ENCODE measurements at regions not wholly inside any gene's neighbourhood (a gene's known extent, or its start where the extent isn't known, plus 50 kb on each side); places are given as distances from the start of the nearest gene placed in this dataset.

DNA sequence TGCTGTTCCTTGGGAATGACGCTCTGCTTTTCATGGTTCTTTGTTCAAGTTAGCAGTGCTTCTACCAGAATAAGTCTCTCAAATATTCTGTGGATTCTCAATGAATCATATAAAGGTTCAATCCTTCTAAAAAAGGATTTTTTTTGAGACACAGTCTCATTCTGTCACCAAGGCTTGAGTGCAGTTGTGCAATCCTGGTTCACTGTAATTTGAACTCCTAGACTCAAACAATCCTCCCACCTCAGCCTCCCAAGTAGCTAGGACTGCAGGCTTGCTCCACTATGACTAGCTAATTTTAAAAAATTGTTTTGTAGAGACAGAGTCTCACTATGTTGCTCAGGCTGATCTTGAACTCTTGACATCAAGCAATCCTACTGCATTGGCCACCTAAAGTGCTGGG, 64.9 kb upstream of the RELN start:
- TF ChIP-seq, protein P1, sequence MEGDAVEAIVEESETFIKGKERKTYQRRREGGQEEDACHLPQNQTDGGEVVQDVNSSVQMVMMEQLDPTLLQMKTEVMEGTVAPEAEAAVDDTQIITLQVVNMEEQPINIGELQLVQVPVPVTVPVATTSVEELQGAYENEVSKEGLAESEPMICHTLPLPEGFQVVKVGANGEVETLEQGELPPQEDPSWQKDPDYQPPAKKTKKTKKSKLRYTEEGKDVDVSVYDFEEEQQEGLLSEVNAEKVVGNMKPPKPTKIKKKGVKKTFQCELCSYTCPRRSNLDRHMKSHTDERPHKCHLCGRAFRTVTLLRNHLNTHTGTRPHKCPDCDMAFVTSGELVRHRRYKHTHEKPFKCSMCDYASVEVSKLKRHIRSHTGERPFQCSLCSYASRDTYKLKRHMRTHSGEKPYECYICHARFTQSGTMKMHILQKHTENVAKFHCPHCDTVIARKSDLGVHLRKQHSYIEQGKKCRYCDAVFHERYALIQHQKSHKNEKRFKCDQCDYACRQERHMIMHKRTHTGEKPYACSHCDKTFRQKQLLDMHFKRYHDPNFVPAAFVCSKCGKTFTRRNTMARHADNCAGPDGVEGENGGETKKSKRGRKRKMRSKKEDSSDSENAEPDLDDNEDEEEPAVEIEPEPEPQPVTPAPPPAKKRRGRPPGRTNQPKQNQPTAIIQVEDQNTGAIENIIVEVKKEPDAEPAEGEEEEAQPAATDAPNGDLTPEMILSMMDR (IDR thresholded peaks at IDR 0.05; ENCODE audit: low read length): no peak
- TF ChIP-seq EZH2 (optimal IDR thresholded peaks at IDR 0.05; ENCODE audit: low read depth, low read length) (no peak), EZH2phosphoT487 (IDR thresholded peaks at IDR 0.05; ENCODE audit: low read length) (no peak)

Measured in MM.1S (cell line).